GM12865 (cell line): ENCODE measurements at regions not wholly inside any gene's neighbourhood (a gene's known extent, or its start where the extent isn't known, plus 50 kb on each side); places are given as distances from the start of the nearest gene placed in this dataset.

Source experiments
- DNase-seq: peaks from one replicate; pipeline ENCODE4 v3.0.0; 2010; ENCODE audit warnings: low read depth
- H3K4me3 ChIP-seq: 2 replicates; pipeline ENCODE4 v1.5.1; 2011; ENCODE audit warnings: mild to moderate bottlenecking, low read depth, low read length, control low read depth
- TF ChIP-seq, protein P1 (sequence below): IDR thresholded peaks from 2 replicates; pipeline ENCODE4 v1.5.1; 2011; ENCODE audit warnings: low read length, control low read depth, low read depth, inconsistent platforms; ENCODE audit not compliant: insufficient read depth; ENCODE audit errors: missing control alignments

DNA sequence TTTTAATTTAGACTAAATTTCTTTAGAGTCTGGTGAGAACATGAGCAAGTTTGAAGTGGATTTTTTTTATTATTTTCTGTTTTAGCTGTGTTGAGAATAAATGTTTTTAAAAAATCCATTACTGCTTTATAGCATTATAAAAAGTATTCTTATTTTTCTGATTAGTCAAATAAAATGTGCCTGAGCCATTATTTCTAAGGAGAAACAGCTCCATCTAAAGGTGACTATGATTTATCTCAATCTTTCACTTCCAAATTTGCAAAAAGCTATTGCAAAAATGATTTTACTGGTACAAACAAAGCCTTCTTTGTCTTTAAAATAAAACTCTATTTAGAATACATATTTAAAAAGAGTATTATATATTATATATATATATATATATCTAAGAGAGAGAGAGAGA is 959.2 kb downstream of the FAM133A start:
- TF ChIP-seq, protein P1, sequence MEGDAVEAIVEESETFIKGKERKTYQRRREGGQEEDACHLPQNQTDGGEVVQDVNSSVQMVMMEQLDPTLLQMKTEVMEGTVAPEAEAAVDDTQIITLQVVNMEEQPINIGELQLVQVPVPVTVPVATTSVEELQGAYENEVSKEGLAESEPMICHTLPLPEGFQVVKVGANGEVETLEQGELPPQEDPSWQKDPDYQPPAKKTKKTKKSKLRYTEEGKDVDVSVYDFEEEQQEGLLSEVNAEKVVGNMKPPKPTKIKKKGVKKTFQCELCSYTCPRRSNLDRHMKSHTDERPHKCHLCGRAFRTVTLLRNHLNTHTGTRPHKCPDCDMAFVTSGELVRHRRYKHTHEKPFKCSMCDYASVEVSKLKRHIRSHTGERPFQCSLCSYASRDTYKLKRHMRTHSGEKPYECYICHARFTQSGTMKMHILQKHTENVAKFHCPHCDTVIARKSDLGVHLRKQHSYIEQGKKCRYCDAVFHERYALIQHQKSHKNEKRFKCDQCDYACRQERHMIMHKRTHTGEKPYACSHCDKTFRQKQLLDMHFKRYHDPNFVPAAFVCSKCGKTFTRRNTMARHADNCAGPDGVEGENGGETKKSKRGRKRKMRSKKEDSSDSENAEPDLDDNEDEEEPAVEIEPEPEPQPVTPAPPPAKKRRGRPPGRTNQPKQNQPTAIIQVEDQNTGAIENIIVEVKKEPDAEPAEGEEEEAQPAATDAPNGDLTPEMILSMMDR, result no peak
- H3K4me3 ChIP-seq, result no peak overlapping the region
- no peak for DNase-seq

- DNase-seq, result no peak
- TF ChIP-seq, protein P1, result no peak
- H3K4me3 ChIP-seq, result no peak overlapping the region
Observed at GRCh38 chrX:94635003-94635402, 961.0 kb downstream of the FAM133A start.

DNA sequence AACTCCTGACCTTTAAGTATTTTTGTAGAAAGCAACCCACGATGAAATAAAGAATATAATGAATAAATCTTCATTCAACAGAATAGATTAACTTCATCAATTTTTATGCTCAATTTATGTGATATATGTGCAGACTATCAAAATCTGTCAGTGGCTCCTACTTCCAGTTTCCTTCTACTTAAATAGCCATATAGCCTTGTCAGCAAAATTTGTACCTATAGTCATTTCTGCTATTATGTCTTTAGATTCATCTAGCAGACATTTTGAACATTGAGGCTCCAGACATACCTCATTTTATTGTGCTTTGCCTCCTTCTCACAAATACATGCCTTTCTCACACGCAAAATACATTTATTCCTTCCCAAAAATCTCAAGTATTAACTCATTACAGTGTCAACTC is 971.7 kb downstream of the FAM133A start:
- TF ChIP-seq, protein P1, result no peak

DNA sequence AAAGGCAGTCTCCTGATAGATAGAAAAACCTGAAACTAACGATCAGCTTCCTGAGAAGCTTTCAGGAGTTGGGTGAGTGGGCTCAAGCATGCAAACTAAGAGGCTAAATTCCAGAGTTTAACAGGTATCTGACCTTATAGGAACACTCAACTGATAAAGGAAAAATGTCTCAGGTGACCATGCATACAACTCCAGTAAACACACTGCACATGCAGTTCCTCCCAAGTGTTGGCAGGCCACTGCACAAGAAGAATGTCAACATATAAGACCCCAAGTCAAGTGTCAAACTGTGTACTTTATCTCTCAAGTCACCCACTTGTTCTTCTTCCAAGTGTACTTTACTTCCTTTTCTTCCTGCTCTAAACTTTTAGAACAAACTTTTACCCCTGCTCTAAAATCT is 981.2 kb downstream of the FAM133A start:
- TF ChIP-seq, protein P1, result no peak
- no peak overlapping the region for H3K4me3 ChIP-seq
- no peak for DNase-seq

More for the DNA sequence above, 971.7 kb downstream of the FAM133A start:
- no peak for DNase-seq
- no peak overlapping the region for H3K4me3 ChIP-seq

DNA sequence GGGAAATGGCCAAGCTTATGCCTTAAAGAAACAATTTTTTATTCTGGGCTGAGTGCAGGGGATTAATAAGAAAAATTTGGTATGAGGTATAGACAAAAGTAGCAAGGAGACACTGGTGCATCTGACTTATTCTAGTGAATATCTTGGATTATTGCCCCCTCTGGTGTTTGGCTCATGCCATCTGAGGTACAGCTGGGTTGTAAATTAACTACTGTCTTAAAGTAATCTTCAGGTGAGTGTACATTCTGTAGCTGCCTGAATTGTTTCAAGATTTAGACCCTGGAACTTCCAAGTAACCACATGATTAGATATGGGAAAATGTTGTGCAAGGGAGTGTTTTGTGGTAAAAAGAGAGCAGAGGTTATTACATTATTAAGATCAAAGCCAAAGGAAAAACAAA is 988.7 kb downstream of the FAM133A start:
- TF ChIP-seq, protein P1, result no peak
- H3K4me3 ChIP-seq, result no peak overlapping the region
- DNase-seq, result no peak

DNA sequence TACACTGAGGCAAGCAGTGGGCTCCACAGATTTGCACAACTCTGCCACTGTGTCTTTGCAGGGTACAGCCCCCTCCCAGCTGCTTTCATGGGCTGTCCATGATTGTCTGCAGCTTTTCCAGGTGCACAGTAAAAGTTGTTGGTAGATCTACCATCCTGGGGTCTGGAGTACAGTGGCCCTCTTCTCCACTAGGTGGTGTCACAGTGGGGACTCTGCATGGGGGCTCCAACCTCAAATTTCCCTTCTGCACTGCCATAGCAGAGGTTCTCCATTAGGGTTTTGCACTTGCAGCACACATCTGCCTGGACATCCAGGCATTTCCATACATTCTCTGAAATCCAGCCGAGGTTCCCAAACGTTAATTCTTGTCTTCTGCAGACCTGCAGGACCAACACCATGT is 1002.3 kb downstream of the FAM133A start:
- TF ChIP-seq, protein P1, result no peak
- DNase-seq, result no peak
- no peak overlapping the region for H3K4me3 ChIP-seq

- no peak overlapping the region for H3K4me3 ChIP-seq
- TF ChIP-seq, protein P1, result no peak
- no peak for DNase-seq
Observed at GRCh38 chrX:94686071-94686470, 1012.1 kb downstream of the FAM133A start.
